GM18909 (cell line): ENCODE measurements at regions not wholly inside any gene's neighbourhood (a gene's known extent, or its start where the extent isn't known, plus 50 kb on each side); places are given as distances from the start of the nearest gene placed in this dataset.

Experiments
- ATAC-seq: cut with Tn5 transposase; IDR thresholded peaks from one replicate; pipeline ENCODE4 v1.9.1; 2021; ENCODE audit warnings: mild to moderate bottlenecking; ENCODE audit not compliant: unreplicated experiment, poor library complexity

DNA sequence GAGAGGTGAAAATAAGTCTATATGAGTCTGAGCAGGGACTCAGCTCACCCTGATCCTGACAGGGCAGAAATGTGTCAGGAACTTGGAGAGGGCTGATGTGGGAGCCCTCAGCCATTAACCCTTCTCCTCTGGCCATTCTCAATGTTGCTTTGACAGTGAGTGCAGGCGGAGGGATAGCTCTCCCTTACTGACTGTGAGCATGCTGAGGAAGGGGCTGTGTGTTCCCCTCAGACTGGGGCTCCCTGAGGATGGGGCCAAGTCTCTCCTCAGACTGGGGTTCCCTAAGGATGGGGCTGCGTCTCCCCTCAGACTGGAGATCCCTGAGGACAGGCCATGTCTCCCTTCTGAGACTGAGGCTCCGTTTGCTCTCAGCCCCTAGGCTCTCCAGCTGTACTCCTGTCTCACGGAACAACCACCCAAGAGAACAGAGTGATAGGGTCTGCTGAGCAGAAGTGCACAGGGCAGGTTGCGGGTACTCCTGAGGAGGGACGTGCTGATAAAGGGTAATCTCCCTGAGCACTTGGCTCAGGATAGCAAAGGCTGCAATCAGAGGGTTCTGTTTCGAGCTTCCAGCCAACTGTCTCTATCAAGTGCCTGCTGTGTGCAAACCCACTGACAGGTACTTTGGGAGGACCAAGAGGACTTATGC lies 141.0 kb downstream of the MRPL14 start:
- no peak for ATAC-seq

- ATAC-seq: no peak
These were observed 141.9 kb downstream of the MRPL14 start for GRCh38 chr6:43985329-43985728.

GRCh38 chr6:43984442-43985321 lies 142.6 kb downstream of the MRPL14 start:
- ATAC-seq: no peak

GRCh38 chr6:43983632-43984031 lies 143.6 kb downstream of the MRPL14 start:
- ATAC-seq: no peak

GRCh38 chr6:43983191-43983590 lies 144.1 kb downstream of the MRPL14 start:
- ATAC-seq: no peak

DNA sequence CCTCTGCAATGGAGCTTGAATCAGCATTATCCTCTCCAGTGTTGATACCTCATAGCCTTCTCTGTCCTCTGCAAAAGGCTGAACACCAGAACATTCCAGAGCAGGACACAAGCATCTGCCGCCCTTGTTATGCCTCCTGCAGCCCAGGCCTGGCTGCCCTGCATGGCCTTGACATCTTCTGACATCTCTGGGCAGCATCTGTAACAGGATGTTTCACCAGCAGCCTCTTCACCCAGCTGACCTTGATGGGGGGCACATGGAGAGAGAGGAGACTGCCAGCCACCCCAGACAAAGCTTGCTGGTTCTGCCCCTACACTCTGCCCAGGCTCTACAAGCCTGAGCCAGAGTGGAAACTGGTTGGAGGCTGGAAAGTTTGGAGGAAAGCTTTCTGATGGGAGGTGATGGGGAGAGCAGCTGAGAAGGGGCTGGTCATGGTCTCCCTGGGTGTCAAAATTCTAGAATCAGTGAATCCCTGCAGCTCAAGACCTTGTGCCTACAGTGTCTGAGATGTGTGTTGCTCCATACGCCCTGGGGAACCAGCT lies 145.1 kb downstream of the MRPL14 start:
- ATAC-seq: no peak

DNA sequence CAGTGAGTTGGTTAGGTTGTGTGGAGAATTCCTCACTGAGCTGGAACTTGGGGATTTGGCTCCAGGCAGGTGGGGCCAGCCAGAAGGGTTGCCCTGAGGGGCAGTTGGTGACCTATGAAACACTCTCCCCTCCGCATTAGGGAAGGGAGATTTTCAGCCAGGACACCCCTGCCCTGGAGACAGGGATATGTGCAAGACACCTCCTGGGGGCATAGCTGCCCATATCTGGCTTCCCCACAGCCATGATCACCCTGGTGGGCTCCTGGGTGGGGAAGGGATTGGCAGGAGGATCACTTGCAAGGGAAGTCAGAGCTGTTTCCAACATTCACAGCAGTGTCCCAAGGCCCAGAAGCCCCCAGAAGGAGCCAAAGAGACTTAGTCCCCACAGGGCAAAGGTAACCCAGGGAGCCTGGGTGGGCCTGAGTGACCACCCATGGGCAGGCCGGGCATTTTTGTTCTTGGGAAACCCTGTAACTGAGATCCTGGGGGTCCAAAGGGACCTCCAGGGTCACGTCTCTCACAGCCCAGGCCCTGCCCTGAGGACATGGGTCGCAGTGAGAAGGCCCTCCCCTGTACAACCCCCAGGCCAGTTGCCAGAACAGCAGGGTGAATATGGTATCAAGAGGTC lies 145.8 kb downstream of the MRPL14 start:
- ATAC-seq: no peak

- no peak for ATAC-seq
These were observed 147.1 kb downstream of the MRPL14 start for GRCh38 chr6:43980004-43980795.

DNA sequence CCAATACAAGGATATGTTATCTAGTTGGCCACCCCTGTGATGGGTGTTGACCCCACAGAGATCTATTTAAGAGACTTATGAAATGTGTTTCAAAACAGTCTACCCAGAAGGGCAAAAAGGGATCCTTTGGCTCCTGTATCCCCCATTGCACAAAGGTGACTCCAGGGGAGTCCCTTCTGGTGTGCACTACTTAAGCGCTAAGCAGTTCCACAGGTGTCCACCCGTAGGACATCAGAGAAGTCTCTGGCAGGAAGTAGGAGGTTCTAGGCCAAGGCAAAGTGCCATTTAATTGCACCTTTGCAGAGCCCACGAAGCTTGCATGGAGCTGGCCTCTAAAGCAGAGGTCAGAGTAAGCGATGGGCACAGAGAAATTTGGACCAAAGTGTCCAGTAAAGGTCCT lies 147.7 kb downstream of the MRPL14 start:
- no peak for ATAC-seq

- ATAC-seq: no peak
These were observed 148.5 kb downstream of the MRPL14 start for GRCh38 chr6:43978473-43979346.

- peak; percentile 80 for ATAC-seq
These were observed 149.7 kb downstream of the MRPL14 start for GRCh38 chr6:43977404-43978111.

DNA sequence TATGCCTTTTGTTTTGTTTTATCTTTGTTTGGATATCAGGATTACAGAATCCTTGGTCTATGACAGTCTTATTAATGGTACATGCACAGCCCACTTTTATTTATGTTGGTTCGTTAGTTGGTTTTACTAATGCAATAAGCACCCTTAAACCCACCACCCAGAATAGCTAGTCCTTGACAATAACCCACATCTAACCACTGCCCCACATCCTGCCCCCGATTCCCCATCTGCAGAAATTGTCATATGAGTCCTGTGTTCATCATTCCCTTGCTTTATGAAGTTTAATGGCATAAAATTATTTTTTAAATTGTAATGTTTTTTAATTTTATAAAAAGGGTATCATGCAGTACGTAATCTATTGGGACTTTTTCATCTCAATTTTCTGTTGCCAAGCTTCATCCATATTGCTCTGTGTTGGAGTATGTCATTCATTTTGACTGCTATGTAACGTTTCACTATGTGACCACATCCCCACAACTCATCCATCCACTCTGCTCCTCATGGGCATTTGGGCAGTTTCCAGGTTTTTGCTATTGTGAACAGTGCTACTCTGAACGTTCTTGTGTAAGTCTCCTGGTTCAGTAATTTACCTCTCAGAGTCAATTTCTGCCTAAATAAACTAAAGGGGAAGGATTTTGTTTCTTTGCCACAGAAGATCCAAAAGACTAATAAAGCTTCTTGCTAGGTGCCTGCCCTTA lies 150.4 kb downstream of the MRPL14 start:
- ATAC-seq: no peak

DNA sequence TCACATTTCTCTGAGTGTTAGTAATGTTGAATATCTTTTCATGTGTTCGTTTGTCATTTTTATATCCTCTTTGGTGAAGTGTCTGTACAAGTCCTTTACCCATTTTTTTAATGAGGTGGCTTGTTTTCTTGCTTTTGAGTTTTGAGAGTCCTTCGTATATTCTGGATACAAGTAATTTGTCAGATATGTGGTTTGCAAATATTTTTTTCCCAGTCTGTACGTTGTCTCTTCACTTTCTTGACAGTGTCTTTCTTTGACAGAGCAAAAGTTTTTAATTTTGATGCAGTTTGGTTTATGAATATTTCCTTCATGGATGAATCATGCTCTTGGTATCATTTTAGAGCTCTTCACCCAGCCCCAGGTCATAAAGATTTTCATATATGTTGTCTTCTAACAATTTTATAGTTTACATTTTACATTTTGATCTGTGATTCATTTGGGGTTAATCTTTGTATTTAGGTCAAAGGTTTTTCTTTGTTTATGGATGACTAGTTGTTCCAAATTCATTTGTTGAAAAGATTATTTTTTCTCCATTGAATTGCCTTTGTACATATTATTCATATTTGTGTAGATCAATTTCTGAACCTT lies 152.5 kb downstream of the MRPL14 start:
- no peak for ATAC-seq

GRCh38 chr6:43973357-43973756 lies 153.9 kb downstream of the MRPL14 start:
- no peak for ATAC-seq

DNA sequence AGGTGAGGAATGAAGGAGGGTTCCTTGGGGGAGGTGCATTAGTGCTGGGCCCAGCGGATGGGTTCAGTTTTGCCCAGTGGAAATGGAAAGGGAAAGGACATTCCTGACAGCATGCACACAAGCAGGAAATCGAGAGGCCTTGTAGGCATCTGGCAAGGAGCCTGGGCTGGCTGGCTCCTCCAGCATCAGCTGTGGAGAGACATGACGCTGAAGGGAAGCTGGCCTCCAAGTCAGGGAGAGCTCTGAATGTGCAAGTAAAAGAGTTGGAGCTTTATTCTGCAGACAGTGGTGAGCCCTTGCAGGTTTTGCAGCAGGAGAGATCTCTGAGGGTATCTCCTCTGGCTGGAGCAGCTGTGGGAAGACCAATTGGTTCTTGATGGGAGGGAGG lies 154.3 kb downstream of the MRPL14 start:
- no peak for ATAC-seq

DNA sequence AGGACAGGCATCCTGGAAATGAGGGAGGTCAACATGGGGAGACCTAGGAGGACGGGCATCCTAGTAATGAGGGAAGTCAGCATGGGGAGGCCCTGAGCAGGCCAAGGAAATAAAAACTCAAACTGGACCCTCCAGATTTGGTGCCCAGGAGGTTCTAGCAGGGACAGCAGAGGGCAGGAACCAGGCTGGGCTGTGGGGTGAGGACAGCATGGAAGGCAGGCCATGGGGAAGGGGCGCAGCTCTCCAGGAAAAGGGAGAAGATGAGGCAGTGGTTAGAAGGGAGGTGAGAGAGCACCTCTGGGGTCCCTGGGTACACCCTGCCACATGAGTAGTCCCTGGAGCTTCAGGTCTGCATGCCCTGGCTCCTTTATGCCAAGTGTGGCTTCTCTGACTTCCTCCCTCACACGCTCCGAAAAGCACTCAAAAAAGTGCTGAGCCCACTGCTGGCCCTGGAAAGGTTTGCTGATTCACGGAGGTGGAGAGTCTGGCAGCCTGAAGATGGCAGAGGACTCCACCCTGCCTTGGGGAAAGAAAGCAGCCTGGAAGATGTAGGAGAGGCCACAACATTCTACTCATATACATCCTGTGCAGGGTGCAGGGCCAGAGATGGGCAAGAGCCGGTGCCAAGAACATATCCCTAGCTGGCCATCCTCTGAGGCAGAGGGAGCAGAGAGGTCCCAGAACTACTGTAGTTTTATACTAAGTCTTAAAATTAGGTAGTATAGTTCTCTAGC lies 154.9 kb downstream of the MRPL14 start:
- no peak for ATAC-seq

GRCh38 chr6:43971776-43972126 lies 155.5 kb downstream of the MRPL14 start:
- ATAC-seq: no peak
